SKM-1 treated with dmso at 0.1 percent for 144 hours (cell line): ENCODE measurements at regions not wholly inside any gene's neighbourhood (a gene's known extent, or its start where the extent isn't known, plus 50 kb on each side); places are given as distances from the start of the nearest gene placed in this dataset.
"Not testable (repeated sequence)": the region's sequence is repeated elsewhere in the genome, so short reads cannot be mapped to it uniquely, and the experiment has no call there.

Experiments used
- DNase-seq: peaks from one replicate; lab custom pipeline; 2025; ENCODE audit not compliant: unreplicated experiment; lab: John Stamatoyannopoulos, UW

DNA sequence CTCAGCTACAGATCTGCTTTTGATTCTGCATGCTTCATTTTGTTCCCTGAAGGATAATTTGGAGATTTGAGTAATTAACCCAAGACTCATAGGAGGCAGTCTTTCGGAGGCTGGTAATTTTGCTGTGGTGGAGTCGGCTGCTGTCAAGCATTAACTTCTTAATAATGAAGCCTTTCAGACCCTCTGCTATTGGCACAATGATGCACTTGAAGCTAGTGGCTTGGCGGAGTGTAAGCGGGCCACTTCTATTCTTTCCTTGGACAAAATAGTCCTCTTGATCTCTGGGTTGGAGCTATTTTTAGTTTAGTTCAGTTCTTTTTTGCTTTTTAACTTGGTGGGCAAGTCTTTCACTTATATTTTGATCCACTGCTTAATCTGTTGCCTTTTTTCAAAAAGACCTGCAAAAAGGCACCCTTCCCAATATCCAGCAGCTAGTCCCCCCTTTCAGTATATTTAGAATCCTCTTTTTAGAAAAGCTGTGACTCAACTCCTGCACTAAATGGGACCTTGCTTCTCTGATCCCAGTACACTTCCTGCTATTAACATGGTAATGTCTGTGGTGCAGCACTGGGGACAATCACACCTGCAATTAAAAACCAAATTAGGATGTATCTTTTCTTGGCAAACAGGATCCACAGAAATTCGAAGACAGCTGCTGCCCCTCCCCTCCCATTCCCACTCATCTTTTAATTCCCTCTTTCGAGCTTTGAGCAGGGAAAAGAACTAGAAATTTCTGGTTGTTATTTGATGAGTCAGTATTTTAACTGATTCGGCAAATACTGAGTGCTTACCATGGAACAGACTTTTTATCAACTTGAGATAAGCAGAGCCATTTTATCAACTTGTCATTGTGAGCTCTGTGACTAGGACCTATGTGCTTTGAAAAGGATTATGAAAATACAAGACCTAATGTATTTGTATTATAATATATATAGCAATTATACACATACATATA lies 169.4 kb upstream of the ANKRD55 start:
- DNase-seq: no peak

DNA sequence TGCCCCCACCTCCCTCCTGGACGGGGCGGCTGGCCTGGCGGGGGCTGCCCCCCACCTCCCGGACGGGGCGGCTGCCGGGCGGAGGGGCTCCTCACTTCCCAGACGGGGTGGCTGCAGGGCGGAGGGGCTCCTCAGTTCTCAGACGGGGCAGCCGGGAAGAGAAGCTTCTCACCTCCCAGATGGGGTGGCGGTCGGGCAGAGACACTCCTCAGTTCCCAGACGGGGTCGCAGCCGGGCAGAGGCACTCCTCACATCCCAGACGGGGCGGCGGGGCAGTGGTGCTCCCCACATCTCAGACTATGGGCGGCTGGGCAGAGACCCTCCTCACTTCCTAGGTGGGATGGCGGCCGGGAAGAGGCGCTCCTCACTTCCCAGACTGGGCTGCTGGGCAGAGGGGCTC lies 164.7 kb upstream of the ANKRD55 start:
- not testable (repeated sequence) for DNase-seq

DNA sequence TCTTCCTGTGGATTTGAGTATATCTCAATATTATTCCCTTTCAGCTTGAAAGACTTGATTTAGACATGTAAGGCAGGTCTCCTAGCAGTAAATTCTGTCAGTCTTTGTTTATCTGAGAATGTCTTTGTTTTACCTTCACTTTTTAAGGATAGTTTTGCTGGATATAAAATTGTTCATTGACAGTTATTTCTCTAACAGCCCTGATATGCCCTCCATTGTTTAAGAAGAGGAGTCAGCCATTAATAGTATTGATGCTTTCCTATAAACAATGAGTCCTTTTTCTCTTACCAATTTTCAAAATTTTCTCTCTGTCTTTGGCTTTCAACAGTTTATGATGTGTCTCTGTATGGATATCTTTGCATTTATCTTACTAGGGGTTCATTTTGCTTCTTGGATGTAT lies 163.5 kb upstream of the ANKRD55 start:
- DNase-seq: no peak

DNA sequence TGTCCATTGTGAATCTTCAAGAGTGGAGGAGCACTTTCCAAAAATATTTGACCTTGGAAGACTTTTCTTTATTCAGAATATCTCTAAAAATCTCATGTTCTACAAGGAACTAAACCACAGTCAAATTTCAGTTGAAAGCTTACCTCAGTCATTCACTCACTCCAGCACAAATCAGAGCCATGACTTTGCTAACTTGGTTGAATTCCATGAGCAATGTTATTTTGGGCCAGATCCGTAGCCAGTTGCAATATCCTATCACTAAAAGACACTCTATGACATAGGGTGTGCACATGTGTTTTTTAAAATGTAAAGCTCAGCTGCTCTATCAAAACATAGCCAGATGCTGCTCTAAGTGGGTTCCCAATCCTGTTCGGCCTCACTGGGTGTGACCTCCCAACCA lies 156.1 kb upstream of the ANKRD55 start:
- no peak for DNase-seq

DNA sequence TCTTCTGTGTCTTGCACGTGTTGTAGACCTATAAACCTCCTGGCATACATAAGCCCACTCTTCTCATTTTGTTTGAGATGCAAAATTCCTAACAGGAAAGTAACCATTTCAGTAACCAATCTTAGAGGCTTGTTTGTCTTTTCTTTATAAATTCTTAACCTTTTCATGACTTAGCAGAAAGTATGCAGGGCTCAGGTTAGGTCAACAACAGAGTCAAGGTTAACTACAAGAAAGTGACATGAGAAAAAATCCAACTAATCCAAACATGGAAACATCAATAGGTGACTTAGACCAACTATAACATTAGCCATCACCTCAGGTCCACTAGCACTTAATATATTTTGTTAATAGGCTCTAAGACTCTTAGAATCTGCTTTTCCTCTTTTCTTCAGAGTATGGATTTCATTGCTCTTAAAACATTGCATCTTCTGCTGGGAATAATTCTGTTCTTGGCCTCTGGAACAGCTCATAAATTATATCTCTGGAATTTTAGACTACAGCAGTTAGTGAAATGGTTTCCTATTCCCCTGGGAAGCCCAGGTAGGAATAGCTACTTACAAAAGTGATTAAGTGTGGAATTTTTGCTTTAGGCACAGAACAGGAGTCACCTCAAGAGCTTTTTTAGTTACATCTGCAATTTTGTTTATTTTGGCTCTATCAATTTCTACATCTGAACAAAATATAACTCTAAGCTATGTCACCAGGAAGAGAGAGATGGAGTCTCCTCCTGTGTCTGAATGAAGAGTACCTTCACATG lies 155.3 kb upstream of the ANKRD55 start:
- no peak for DNase-seq

DNA sequence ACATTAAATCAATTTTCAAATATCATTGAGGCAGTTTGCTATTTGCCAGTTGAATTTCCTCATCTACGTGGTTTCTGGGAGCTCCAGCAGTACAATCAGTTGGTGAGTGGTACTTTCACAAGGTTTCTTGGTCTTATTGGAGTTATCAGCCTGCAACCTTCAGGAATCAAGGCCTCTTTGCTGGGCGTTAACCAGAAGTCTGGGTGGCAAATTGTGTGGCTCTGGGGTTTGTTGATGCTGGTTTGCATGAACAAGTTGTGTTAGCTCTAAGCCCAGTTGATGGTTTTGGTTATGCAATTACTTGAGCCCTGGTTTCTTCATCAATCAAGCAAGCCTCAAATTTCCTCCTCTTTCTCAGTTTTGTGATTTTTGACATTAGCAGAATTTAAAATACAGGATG lies 152.9 kb upstream of the ANKRD55 start:
- peak; percentile 47 for DNase-seq

DNA sequence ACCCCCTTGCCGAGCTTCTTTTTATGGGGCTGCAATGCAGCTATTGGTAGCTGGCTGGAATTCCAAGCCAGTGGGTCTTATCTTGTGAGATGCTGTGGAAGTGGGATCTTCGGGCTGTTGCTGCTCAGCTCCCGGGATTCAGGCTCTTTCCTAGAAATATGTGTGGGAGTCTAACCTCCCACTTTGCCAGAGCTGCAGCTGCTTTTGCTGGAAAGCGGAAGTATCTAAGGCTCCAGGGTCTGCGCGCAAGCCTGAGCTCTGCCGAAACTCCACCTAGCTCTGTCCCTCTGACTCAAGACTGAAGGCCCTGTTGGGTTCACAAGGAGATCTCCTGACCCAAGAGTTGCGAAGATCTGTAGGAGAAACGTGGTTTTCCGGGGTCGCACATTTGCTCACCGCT lies 151.1 kb upstream of the ANKRD55 start:
- no peak for DNase-seq

DNA sequence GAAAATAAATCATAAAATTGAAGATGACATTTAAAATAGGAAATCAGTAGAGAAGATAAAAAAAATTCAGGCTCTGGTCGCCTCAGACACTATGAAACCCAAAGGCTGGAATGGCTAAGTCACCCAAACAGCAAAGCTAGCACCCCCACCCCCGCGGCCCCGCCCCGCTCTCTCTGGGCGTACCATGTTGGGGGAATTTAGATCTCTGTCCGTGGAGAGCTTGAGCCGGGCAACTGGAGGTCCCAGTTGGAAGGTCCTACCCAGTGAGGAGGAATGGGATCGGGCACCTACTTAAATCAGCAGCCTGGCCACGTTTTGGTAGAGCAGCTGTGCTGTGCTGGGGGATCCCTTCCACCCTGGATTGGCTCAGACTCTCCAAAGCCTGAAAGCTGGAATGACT lies 150.6 kb upstream of the ANKRD55 start:
- no peak for DNase-seq

DNA sequence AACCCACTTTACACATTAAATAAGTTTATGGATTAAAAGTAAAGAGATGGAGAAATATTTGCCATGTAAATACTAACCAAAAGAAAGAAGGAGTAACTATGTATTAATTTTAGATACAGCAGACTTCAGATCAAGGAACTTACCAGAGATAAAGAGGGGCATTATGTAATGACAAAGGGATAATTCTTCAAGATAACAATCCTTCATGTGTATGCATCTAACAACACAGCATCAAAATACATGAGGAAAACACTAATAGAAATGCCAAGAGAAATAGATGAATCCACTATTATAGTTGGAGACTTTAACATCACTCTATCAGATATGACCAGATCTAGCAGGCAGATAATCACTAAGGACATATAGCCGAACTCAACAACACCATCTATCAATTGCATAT lies 149.8 kb upstream of the ANKRD55 start:
- DNase-seq: no peak

DNA sequence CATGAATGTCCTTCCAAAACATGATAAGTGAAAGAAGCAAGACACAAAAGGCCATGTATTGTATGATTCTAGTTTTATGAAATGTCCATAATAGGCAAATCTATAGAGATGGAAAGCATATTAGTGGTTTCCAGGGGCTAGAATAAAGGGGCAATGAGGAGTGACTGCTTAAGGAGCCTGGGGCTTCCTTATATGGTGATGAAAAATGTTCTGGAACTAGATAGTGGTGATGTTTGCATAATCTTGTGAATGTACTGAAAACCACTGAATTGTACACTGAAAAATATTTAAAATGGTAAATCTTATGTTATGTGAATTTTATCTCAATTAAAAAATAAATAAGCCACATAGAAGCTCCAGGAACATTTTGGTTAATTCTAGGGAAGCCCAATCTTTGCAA lies 144.4 kb upstream of the ANKRD55 start:
- DNase-seq: no peak

DNA sequence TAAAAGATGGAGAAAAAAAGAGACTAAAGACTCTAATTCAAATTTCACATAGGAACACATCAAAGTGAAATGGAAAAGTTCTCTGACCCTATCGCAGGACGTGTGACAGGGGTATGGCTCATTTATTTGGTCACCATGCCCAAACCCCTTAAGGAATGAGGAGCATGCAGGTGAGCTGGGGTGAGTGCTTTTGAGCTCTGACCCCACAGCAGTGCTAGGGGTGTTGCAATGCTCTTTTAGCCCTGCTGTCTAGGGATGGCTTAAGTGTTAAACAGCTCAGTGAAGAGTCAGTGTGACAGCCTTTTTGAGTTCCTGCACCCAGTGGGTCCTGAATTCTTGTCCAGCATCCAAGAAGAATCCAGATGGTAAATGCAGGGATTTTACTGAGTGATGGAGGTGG lies 143.0 kb upstream of the ANKRD55 start:
- no peak for DNase-seq

DNA sequence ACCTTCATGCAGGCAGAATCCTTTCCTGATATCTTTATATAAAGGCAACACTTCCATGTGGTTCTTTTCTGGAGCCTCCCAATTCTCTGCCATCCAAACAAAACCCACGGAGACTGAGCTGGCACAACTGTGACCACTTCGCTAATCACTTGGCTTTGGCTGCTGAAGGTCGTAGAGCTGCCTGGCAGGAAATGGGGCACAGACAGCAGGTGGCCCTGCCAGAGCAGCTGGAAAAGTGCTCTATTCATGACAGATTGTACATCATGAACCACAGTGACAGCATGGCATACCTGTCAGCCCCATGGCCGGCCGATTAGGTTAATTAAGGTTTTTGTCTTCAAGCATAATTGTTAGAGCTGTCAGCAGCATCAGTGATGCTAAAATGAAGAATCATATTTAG lies 141.9 kb upstream of the ANKRD55 start:
- no peak for DNase-seq

DNA sequence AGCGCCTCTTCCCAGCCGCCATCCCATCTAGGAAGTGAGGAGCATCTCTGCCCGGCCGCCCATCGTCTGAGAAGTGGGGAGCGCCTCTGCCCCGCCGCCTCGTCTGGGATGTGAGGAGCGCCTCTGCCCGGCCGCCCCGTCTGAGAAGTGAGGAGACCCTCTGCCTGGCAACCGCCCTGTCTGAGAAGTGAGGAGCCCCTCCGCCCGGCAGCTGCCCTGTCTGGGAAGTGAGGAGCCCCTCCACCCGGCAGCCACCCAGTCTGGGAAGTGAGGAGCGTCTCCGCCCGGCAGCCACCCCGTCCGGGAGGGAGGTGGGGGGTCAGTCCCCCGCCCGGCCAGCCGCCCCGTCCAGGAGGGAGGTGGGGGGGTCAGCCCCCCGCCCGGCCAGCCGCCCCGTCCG lies 139.4 kb upstream of the ANKRD55 start:
- DNase-seq: not testable (repeated sequence)

DNA sequence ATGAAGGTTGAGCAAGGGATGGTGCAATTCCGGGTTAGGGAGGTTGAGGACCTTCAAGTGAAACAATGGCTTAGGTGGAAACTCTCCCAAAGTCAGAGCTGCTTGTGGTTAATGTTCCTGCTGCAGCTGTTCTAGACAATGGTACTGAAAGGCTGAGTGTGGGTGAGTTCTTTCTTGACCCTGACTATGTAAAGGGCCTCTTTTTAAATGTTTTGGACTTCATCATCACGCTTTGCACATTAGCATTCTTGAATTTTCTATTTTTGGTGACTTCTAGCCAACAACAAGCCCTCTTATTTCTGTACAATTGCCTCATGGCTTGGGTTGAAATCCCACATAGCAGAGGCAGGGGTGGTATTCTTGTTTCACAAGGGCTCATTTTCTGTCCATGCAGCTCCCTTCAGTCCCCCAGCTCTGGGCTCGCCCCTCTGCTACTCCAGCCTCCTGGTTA lies 136.3 kb upstream of the ANKRD55 start:
- no peak for DNase-seq

DNA sequence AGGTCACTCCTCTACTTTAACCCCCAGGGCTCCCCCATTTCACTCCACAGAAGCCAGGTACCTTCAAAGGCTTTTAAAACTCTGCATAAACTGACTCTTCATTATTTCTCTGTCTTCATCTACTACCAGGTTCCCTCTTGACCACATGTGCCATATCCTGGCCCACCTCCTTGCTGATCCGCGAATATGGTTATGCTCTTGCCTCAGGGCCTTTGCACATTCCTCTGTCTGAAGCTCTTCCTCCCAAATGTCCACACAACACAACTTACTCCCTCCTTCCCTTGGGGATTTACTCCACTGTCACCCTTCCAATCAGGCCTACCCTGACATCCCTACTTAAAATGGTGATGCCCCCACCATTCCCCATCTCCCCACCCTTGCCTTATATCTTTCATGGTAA lies 134.6 kb upstream of the ANKRD55 start:
- no peak for DNase-seq

DNA sequence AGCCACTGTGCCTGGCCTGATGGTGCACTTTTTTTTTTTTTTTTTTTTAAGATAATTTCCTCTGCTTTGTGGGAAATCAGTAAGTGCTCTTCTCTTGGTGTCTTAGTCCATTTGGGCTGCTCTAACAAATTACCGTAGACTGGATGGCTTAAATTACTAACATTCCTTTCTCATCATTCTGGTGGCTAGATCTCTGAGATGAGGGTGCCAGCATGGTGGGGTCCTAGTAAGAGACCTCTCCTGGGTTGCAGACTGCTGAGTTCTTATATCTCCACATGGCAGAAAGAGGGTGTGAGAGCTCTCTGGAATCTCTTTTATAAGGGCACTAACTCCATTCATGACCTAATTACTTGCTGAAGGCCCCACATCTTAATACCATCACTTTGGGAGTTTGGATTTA lies 133.9 kb upstream of the ANKRD55 start:
- no peak for DNase-seq

DNA sequence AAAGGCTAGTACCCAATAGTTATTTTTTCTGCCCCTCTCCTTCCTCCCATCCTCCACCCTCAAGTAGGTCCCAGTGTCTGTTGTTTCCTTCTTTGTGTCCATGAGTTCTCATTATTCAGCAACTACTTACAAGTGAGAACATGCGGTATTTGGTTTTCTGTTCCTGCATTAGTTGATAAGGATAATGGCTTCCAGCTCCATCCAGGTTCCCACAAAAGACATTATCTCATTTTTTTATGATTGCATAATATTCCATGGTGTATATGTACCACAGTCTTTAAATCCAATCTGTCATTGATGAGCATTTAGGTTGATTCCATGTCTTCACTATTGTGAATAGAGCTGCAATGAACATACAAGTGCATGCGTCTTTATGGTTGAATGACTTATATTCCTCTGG lies 128.3 kb upstream of the ANKRD55 start:
- DNase-seq: no peak

DNA sequence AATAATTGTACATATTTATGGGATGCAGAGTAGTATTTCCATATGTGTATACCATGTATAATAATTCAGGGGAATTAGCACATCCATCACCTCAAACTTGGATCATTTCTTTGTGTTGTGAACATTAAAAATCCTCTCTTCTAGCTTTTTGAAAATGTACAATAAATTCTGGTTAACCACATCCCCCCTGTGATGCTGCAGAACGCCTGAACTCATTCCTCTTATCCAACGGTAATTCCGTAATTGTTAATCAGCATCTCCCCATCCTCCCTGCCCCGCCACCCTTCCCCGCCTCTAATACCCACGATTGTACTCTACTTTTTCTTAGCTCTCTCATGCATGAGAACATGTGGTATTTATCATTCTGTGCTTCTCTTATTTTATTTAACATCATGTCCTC lies 127.7 kb upstream of the ANKRD55 start:
- DNase-seq: no peak

DNA sequence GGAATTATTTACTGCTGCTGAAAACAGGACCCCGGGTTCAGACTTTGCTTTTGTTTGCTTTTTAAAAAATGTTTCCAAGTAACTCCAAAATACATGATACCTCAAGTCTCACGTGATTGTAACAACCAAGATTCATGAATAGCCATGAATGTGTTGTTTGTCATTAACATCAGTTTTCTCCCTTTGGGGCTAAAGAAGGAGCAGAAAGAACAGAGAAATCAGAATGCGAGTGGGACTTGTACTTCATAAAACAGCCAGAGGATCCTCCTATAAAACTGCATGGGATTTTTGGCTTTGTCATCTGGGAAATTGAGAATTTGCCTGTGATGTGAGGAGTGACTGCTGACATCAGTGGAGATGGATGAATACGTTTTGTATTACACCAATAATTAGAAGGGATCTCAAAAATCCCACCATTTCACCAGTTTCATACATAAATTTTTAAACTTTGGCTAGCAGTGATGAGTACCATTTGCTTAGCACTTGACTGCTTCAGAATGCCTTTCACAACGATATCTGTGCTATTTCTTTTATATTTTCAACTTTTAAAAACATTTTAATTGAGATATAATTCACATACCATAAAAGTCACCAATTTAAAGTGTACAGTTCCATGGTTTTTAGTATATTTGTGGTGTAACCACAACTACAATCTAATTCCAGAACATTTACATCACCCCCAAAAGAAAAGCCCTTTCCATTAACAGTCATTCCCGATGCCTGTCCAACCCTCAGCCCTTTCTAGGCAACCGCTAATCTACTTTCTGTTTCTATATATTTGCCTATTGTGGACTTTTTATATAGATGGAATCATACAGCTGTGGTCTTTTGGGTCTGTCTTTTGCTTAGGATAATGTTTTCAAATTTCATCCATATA lies 126.9 kb upstream of the ANKRD55 start:
- no peak for DNase-seq

DNA sequence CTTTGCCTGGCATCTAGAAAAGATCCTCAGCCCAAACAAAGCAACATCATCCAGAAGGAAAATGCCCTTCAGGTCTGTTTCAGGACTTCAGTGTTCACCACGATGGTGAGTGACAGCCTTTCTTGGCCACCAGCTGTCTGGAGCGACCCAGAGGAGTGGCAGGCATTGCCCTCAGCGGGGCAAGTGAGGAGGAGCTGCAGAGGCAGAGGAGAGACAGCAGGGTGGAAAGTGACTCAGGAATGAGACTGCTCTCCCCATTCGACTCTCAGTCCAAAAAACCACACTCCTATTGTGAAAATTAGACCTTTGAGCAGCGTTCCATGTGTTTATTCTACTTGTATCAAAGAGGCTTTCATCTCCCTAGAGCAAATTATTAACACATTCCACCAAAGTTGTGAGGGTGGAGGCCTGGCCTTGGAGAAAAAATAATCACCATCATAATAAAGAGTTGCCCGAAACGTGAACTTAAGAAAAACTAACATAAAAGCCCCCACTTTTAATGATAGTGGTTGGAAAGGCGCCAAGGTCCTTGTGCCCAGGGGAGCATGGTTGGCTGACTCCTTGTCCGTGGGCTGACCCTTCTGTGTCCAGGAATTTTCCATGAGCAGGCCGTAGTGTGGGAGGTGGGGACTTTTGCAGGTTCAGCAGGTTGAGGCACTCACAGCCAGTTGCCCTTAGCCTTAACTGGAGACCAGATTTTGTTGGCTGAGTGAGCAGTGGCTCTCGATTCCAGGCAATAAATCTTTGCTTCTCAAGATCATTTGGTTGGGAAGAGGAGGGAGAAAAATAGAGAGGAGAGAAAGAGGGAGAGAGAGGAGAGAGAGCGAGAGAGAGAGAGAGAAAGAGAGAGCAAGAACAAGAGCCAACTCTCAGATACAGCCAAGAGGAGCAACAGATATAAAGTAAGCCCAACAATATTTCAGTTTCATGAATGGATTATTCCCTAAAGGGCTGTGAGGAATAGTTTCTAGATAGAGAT lies 125.9 kb upstream of the ANKRD55 start:
- no peak for DNase-seq
